Breast epithelium (tissue), 3 donors: ENCODE measurements at regions not wholly inside any gene's neighbourhood (a gene's known extent, or its start where the extent isn't known, plus 50 kb on each side); places are given as distances from the start of the nearest gene placed in this dataset.

Source experiments
- CTCF ChIP-seq, 3 donors: fragments of 450-650 bp; IDR thresholded peaks; one replicate each; pipeline ENCODE4 v1.5.1; 2016 to 2017; ENCODE audit warnings: antibody characterized with exemption in 3 of 3, mild to moderate bottlenecking in 3 of 3, moderate library complexity in 3 of 3
- POLR2A ChIP-seq: fragments of 450-650 bp; IDR thresholded peaks from one replicate; pipeline ENCODE4 v1.6.1; 2016; ENCODE audit warnings: antibody characterized with exemption, mild to moderate bottlenecking, moderate library complexity

DNA sequence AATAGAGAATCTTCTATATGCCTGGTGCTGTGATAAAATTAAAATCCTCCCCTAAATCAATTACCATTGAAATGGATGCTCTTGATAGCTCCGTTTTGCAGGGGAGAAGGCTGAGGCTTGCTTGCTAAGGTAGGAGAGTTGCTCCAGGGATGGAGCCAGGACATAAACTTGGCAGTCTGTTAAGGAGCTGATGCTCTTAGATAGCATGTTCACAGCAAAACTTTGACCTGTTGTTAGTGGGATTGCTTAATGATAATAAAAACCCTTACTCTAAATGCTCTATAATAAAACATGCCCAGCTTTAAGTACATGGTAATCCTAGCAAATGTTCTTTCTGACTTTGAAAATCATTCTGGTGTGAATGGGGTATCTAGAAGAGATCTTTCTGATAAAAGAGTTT, 228.4 kb upstream of the JAG1 start:
- TF ChIP-seq CTCF (IDR thresholded peaks at IDR 0.05) (no peak), POLR2A (no peak)
